ENCODE measurements at regions not wholly inside any gene's neighbourhood (a gene's known extent, or its start where the extent isn't known, plus 50 kb on each side); places are given as distances from the start of the nearest gene placed in this dataset.

DNA sequence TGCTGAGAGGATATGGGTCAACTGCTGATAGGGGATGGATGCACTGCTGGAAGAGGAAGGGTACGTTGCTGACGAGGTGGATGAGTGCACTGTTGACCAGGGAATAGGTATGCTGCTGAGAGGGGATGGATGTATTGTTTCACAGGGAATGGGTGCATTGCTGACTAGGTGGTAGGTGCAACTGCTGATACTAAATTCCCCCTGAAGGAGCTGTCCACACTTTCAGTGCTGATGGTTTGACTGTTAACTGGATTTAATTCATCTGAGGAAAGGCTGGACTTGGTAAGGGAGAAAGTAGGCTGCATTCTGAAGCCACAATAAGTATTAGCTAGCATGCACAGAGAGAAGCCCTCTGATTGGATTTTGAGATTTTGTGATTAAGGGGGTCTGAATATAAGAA lies 1196.8 kb upstream of the PHF14 start:
- no peak for TF ChIP-seq CTCF (conservative IDR thresholded peaks at IDR 0.05)
- TF ChIP-seq EZH2 (IDR thresholded peaks at IDR 0.05; ENCODE audit: low read depth), result no peak
